ENCODE measurements at regions not wholly inside any gene's neighbourhood (a gene's known extent, or its start where the extent isn't known, plus 50 kb on each side); places are given as distances from the start of the nearest gene placed in this dataset.

DNA sequence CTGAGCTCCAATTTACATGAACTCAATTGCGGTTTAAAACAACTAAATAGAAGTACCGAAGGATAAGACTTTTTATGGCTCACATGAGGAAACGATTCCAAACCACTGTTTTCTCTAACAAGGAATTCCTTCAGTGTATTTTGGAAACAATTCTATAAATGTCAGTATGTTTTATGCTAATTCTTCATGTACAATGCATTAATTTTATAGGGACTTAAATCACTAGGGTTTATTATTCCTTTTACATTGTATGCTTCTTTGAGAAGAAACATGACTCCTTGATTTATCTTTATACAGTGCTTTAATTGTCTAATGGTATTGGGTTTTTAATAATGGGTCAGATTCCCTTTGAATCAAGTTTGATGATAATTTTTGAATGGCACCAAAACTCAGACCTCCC, 566.8 kb downstream of the EPHA4 start:
- no peaks in the 10 kb centered on the region for H3K36me3 Mint-ChIP-seq
- H3K27ac Mint-ChIP-seq, result no peak overlapping the region
- H3K9me3 Mint-ChIP-seq, result no peaks in the 10 kb centered on the region
- ATAC-seq (no peak), DNase-seq (ENCODE audit: low spot score in 2 of 2) (no peak)

DNA sequence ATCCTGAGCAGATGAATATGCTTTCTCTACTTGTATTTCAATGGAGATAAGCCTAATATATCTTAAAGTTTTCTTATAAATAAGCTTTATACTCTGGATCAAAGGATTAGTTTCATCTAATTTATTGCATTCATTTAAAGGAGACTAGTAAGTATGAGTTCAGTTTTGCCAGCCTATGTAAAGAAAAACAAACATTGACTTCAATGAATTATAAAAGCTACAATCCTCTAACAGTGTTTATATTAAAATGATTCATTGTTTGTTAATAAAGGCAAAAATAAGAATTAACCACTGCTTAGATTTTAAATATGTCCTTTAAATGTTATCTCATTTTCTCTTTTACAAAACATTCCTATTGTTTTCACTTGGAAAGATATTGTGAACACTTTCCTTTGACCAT, 566.0 kb downstream of the EPHA4 start:
- no peaks in the 10 kb centered on the region for H3K36me3 Mint-ChIP-seq
- no peaks in the 10 kb centered on the region for H3K9me3 Mint-ChIP-seq
- DNase-seq (ENCODE audit: low spot score in 2 of 2) (no peak), ATAC-seq (no peak)
- H3K27ac Mint-ChIP-seq, result no peak overlapping the region

DNA sequence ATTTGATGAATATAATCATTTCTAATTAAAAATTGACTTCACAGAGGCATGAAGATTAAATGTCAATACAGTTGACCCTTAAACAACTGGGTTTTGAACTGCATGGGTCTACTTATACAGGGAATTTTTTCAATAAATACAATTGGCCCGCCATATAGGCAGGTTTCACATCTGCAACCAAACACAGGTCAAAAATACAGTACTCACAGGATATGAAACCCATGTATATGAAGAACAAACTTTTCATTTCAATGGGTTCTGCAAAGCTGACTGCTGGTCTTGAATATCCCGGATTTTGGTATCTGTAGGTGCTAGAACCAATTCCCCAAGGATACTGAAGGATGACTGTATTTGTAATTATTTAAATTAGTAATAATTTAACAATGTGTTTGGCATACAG, 555.6 kb downstream of the EPHA4 start:
- H3K27ac Mint-ChIP-seq, result no peak overlapping the region
- H3K36me3 Mint-ChIP-seq, result no peaks in the 10 kb centered on the region
- DNase-seq (ENCODE audit: low spot score in 2 of 2), result no peak
- no peak for ATAC-seq
- H3K9me3 Mint-ChIP-seq, result no peaks in the 10 kb centered on the region

DNA sequence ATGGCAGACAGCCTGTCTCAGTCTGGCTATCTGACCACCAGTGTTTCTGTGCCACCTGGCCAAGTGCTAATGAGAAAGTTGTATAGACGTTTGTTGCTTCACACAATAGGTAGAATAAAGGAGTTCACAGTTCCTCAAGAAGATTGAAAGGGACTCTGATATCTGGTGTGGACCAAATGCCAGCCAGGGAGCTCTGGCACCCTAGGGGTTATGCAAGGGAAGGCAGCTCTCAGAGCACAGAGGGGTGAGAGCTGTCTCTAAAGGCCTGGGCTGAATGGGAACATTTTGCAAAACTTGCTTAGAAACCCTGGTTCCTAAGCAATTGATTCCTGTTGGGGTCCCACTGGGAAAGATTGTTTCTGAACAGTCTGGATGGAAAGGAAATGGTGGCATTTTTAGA, 553.8 kb downstream of the EPHA4 start:
- H3K9me3 Mint-ChIP-seq, result no peaks in the 10 kb centered on the region
- no peak overlapping the region for H3K27ac Mint-ChIP-seq
- ATAC-seq (no peak), DNase-seq (ENCODE audit: low spot score in 2 of 2) (no peak)
- H3K36me3 Mint-ChIP-seq, result no peaks in the 10 kb centered on the region

DNA sequence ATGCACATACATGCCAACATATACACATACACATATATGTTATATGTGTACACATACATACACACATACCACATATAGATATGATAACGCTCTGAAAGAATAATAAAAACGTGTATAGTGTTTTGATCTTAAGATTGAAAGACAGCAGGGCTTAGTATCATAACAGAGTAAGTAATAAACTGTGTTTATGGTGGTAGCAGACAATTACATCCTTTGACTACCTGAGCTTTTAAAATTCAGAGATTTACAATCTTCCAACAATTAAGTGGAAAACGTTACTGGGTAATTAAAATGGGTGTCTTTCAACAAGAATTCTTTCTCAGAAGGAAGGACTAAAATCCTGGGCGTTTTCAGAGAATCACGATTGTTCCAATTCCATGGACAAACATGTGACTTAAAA, 552.4 kb downstream of the EPHA4 start:
- Mint-ChIP-seq H3K9me3 (no peaks in the 10 kb centered on the region), H3K36me3 (no peaks in the 10 kb centered on the region), H3K27ac (no peak overlapping the region)
- ATAC-seq (no peak), DNase-seq (ENCODE audit: low spot score in 2 of 2) (no peak)

DNA sequence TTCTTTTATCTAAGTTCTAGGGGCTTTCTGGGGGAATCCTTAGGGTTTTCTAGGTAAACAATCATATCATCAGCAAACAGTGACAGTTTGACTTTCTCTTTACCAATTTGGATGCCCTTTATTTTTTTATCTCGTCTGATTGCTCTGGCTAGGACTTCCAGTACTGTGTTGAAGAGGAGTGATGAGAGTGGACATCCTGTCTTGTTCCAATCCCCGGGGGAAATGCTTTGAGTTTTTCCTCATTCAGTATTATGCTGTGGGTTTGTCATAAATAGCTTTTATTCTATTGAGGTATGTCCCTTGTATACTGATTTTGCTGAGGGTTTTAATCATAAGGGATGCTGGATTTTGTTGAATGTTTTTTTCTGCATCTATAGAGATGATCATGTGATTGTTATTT, 549.5 kb downstream of the EPHA4 start:
- Mint-ChIP-seq H3K36me3 (no peaks in the 10 kb centered on the region), H3K9me3 (no peaks in the 10 kb centered on the region), H3K27ac (no peak overlapping the region)
- ATAC-seq, result no peak
- no peak for DNase-seq (ENCODE audit: low spot score in 2 of 2)

DNA sequence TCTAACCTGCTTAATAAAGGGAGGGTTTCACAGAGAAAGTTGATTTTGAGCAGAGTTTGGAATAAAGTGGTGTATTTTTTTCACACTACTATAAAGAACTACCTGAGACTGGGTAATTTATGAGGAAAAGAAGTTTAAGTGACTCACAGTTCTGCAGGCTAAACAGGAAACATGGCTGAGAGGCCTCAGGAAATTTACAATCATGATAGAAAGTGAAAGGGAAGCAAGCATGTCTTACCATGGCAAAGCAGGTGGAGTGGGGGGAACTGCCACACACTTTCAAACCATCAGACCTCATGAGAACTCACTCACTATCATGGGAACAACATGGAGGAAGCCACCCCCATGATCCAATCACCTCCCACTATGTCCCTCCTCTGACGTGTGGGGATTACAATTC, 546.7 kb downstream of the EPHA4 start:
- Mint-ChIP-seq H3K36me3 (no peaks in the 10 kb centered on the region), H3K27ac (no peak overlapping the region), H3K9me3 (no peaks in the 10 kb centered on the region)
- no peak for DNase-seq (ENCODE audit: low spot score in 2 of 2)
- ATAC-seq, result peak in 1 of 2 donors; percentile 48

DNA sequence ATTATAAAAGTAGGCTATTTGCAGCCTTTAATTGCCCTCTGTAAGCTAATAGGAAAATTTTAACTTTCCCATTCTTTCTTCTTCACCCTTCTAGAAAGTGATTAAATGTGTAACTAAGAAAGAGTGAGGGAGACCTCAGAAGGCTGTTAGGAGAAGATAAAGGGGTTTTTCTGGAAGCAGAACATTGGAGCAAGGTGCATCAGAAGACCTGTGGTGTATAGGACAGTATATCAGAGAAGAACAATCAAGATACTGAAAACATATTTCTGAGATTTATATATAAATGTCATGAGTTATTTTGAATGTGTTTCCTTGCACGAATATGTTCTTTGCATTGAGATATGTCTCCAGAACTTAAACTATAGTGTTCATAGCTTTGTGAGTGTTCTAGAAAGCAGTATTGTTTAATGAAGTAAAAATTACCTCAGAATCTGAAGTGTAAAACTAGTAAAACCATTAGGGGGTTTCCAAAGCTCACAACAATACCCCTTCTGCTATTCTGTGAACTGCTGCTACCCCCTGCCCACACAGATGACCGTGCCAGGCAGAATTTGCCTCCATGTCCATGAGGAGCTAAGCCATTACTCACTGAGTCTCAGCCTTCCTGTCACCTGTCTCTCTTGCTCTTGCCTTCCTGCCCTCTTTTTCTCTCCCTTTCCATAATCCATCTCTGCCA, 537.9 kb downstream of the EPHA4 start:
- no peak for DNase-seq (ENCODE audit: low spot score in 2 of 2)
- Mint-ChIP-seq H3K9me3 (no peaks in the 10 kb centered on the region), H3K27ac (no peak overlapping the region), H3K36me3 (no peaks in the 10 kb centered on the region)
- ATAC-seq, result no peak

DNA sequence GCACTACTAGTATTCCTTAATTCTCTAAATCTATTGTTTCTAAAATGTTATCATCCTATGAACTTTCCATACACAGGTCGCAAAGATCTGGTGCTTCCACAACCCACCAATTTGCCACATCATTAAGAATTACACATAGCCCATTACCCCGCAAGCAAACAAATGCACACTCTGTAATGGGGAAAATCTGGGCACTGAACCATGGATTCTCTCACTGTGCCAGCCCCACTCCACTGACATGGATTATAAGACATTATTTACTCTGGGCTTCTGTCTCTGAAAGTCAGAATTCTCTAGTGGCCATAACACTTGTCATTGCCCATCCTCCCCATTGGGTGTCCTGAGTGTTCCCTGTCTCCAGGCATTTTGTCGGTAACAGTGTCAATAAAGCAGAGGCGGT, 537.1 kb downstream of the EPHA4 start:
- no peaks in the 10 kb centered on the region for H3K36me3 Mint-ChIP-seq
- DNase-seq (ENCODE audit: low spot score in 2 of 2), result no peak
- H3K9me3 Mint-ChIP-seq, result peaks cover 0 to 3% of the 10 kb centered on the region in 2 donors
- no peak overlapping the region for H3K27ac Mint-ChIP-seq
- no peak for ATAC-seq

DNA sequence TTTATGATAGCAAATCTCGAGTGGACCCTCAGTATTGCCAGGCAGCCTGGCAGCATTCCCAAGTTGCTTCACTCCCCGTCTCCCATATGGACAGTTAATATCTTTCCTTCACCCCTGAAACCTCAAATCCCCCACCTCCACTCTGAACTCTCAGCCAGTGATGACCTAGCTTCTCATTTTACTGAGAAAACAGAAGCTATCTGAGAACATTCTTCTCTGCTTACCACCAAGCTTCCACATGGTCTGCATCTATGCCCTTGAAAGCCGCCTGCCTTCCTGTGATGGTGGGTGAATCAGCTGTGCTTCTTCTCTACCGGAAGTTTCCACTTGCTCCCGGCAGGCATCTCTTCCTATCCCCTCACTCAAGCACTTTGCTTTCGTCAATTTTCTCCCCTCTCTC, 529.2 kb downstream of the EPHA4 start:
- no peak for DNase-seq (ENCODE audit: low spot score in 2 of 2)
- no peaks in the 10 kb centered on the region for H3K36me3 Mint-ChIP-seq
- no peak overlapping the region for H3K27ac Mint-ChIP-seq
- H3K9me3 Mint-ChIP-seq, result peaks cover 0 to 6% of the 10 kb centered on the region in 2 donors
- no peak for ATAC-seq

DNA sequence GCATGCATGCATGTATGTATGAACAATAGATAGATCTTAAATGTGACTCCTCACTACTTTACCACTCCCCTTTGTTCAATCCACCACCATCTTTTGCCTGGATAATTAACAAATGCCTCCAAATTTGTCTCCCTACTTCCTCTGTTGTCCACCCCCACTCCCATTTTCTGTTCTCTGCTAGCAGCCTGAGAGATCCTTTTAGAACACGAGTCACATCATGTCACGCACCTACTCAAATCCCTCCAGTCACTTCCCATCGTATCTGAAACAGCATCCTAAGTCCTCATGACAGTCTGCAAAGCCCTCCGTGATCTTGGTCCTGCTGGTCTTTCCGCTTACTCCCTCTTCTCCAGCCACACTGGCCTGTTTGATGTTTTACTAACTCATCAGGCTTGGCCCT, 527.3 kb downstream of the EPHA4 start:
- ATAC-seq (no peak), DNase-seq (ENCODE audit: low spot score in 2 of 2) (no peak)
- Mint-ChIP-seq H3K9me3 (peaks cover 0 to 3% of the 10 kb centered on the region in 2 donors), H3K36me3 (no peaks in the 10 kb centered on the region), H3K27ac (no peak overlapping the region)

DNA sequence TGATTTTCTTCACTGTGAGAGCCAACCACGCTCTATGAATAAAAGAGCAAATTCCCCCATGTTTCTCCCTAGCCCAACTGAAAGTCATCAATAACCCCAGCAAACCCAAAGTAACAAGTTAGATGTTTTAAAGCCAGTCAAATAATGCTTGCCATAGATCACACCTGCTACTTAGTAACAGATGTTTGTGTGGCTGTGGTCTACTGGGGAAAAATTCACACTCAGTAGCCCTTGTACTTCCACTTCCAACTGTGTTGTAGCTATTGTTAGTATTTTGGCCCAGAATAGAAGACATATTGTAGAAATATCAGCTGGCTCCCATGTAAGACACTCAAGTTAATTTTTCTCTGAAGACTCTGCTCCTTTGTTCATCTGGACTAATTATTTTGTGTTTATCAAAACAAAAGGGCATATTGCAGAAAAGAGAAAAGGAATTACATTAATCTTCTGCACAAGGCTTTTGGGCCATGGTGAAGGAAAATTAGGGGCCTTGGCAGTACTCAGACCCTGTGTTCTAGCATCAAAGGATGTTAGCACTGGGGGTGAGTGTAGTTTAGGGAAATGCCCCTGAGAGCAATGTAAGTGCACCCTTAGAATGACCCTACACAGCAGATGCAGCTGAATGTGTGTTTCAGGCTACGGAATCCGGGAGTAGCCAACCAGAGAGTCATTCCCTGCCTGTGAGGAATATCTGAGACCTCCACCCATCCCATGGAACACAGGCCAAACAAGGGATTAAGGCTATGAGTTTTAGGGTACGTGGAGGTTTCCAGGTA, 521.9 kb downstream of the EPHA4 start:
- no peak for DNase-seq (ENCODE audit: low spot score in 2 of 2)
- ATAC-seq, result no peak
- Mint-ChIP-seq H3K36me3 (no peaks in the 10 kb centered on the region), H3K9me3 (peaks cover 0 to 3% of the 10 kb centered on the region in 2 donors), H3K27ac (no peak overlapping the region)

DNA sequence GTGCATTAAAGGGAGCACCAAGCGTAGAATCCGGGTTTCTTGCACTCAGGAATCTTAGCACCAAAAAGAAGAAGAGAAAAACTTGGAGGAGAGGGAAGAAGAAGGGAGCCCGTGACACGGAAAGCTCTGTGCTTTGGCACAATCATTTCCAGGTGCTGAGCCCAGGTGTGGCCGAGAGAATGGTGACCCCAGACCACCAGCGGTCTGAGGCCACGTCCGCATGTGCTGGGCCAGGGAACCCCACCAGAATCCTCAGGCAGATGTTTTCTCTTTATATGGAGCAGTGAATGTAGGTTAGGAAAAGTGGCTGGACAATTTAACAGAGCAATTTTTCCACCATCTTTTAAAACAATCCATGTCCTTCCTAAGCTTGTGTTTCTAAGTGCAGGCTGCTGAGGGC, 520.9 kb downstream of the EPHA4 start:
- H3K27ac Mint-ChIP-seq, result no peak overlapping the region
- peaks cover 0 to 3% of the 10 kb centered on the region in 2 donors for H3K9me3 Mint-ChIP-seq
- DNase-seq (ENCODE audit: low spot score in 2 of 2) (no peak), ATAC-seq (no peak)
- no peaks in the 10 kb centered on the region for H3K36me3 Mint-ChIP-seq

DNA sequence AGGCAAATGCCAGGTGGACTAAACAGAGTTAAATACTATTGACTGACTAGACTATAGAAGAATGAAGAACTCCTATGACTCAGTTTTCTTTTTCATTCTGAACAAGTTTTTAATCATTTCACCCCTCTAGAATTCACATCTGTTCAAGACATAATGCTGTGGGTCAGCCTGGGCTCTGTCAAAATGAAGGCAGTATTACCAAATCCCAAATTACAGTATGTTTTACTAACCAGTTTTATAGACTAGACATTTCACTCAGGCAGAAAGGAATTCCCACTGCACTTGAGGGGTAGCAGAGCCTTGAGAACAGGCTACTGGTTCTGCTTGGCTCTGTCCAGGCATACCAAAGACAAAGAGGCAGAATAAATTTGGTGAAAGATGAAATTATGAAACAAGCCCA, 511.7 kb downstream of the EPHA4 start:
- no peak for DNase-seq (ENCODE audit: low spot score in 2 of 2)
- peaks cover 0 to 3% of the 10 kb centered on the region in 2 donors for H3K9me3 Mint-ChIP-seq
- H3K36me3 Mint-ChIP-seq, result peaks cover 0 to 11% of the 10 kb centered on the region in 2 donors
- no peak overlapping the region for H3K27ac Mint-ChIP-seq
- ATAC-seq, result no peak

DNA sequence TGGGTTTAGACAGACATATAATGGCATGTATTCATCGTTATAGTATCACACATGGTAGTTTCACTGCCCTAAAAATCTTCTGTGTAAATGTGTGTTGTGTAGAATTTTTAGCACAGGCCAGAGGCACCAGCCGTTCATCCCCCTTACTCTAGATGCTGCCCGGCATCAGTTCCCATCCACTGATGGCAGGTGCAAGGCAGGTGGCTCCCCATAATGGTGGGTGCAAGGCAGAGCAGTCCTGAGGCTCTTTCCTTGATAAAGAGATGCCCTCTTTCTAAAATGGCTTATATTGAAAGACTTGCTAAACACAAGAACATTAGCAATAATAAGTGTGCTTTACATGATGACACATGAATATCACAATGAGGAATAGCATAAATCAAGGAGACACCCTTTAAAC, 508.5 kb downstream of the EPHA4 start:
- Mint-ChIP-seq H3K9me3 (peaks cover 0 to 3% of the 10 kb centered on the region in 2 donors), H3K27ac (no peak overlapping the region), H3K36me3 (peaks cover 0 to 11% of the 10 kb centered on the region in 2 donors)
- ATAC-seq (no peak), DNase-seq (ENCODE audit: low spot score in 2 of 2) (no peak)

DNA sequence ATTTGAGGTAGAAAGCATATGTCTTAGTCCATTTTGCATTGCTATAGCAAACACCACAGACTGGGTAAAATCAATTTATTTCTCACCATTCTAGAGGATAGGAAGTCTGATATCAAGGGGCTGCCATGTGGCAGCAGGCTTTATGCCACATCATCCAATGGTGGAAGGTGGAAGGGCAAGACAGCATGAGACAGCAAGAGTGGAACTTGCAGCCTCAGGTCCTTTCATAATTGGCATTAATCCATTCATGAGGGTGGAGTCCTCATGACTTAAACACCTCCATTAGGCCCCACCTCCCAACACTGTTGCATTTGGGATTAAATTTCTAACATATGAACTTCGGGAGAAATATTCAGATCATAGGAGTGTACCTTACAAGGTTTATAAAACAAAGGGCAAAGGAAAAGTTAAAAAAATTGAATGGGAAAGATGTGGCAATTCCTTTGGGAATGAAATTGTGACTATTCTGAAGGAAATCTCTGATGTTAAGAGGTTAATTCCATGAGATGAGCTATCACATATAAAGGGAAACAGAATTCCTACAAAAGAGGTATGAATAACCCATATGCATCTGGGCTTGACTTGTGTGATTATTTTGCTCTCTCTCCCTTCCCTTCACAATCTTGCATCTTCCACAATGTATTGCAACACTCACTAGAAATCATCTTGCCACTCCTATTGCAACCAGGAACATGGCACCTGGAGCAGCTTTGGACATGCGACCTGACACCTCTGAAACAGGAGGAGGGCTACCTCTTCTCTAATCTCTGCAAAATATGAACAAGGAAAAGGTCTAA, 507.8 kb downstream of the EPHA4 start:
- ATAC-seq, result no peak
- no peak for DNase-seq (ENCODE audit: low spot score in 2 of 2)
- H3K27ac Mint-ChIP-seq, result no peak overlapping the region
- peaks cover 0 to 9% of the 10 kb centered on the region in 2 donors for H3K36me3 Mint-ChIP-seq
- peaks cover 0 to 4% of the 10 kb centered on the region in 2 donors for H3K9me3 Mint-ChIP-seq

DNA sequence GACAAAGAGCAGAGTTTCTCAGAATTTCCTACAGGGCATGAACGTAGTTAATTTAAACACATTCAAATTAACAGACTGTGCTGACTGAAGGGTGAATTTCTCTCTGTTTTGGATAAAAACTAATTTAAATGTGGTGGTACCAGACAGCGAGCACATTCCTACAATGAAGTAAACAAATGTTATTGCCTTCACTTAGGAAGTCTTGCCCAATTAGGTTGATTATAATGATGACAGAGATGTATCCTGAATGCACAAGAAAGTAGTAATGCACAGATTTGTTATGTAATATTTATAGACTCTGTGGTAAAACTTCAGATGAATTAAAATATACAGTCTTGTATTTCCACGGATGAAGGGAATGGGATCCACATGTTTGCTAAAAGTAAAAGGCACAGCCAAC, 507.2 kb downstream of the EPHA4 start:
- ATAC-seq (no peak), DNase-seq (ENCODE audit: low spot score in 2 of 2) (no peak)
- Mint-ChIP-seq H3K36me3 (peaks cover 0 to 3% of the 10 kb centered on the region in 2 donors), H3K9me3 (peaks cover 0 to 2% of the 10 kb centered on the region in 2 donors), H3K27ac (no peak overlapping the region)

Data from activated naive CD4-positive, alpha-beta T cell treated with anti-CD3 and anti-CD28 coated beads, Interleukin-2, amount 50 U/mL, for 72 hours (primary cell).